Endothelial cell of umbilical vein (primary cell): ENCODE measurements at regions not wholly inside any gene's neighbourhood (a gene's known extent, or its start where the extent isn't known, plus 50 kb on each side); places are given as distances from the start of the nearest gene placed in this dataset.

Experiments used
- BruUV-seq: library from RNA; stranded (reverse); fragments of 400-500 nt; replicated peaks from 2 replicates; lab custom pipeline; 2021; lab: Mats Ljungman, UMichigan
- CTCF ChIA-PET: fragments of 300-600, 350-600 bp; sonication (Branson Sonifier 250); formaldehyde crosslinking; loops from one replicate; lab custom pipeline; 2021; ENCODE audit warnings: antibody characterized with exemption, inconsistent platforms; lab: Charles Lee
- POLR2A ChIA-PET: fragments of 300-600, 350-600 bp; sonication (Branson Sonifier 250); formaldehyde crosslinking; loops from one replicate; lab custom pipeline; 2021; ENCODE audit warnings: antibody characterized with exemption, inconsistent platforms; lab: Charles Lee
- DNase-seq: peaks from one replicate; pipeline ENCODE4 v3.0.0-alpha.2; 2011; ENCODE audit warnings: low read depth, low spot score
- FAIRE-seq: peaks from 2 replicates; lab custom pipeline; 2011; peaks lifted over from hg19 to GRCh38; lab: Jason Lieb, UNC
- H2AFZ ChIP-seq: 2 replicates; pipeline ENCODE4 v1.6.0; 2012; ENCODE audit warnings: low read depth, low read length, control low read depth, inconsistent platforms
- H3K27ac ChIP-seq: 2 replicates; pipeline ENCODE4 v1.5.1; 2011; ENCODE audit warnings: low read depth, mild to moderate bottlenecking, control low read depth, low read length, moderate library complexity; ENCODE audit not compliant: insufficient read depth
- H3K27me3 ChIP-seq, 2 experiments: 2 replicates each; pipeline versions ENCODE4 v1.6.0 to v1.6.1; 2011; ENCODE audit warnings: low read length in 2 of 2, mixed read lengths in 1 of 2; ENCODE audit not compliant: control insufficient read depth in 2 of 2, insufficient read depth in 2 of 2
- H3K36me3 ChIP-seq, 2 experiments: 2 replicates in 1 of 2; 3 replicates in 1 of 2; pipeline ENCODE4 v1.5.1; 2011; ENCODE audit warnings: low read length in 2 of 2, mild to moderate bottlenecking in 1 of 2, moderate library complexity in 1 of 2; ENCODE audit not compliant: control insufficient read depth in 2 of 2, insufficient read depth in 2 of 2; ENCODE audit errors: extremely low read depth in 1 of 2
- H3K4me1 ChIP-seq: 3 replicates; pipeline ENCODE4 v1.5.1; 2011; ENCODE audit warnings: mild to moderate bottlenecking, low read length; ENCODE audit not compliant: control insufficient read depth, insufficient read depth; ENCODE audit errors: extremely low read depth
- H3K4me2 ChIP-seq: 2 replicates; pipeline ENCODE4 v1.6.1; 2011; ENCODE audit warnings: low read length, control low read depth, mixed read lengths; ENCODE audit not compliant: insufficient read depth
- H3K4me3 ChIP-seq, 3 experiments: fragments of 200-600 bp in 1 of 3; sonication (generic), shearing (Covaris generic) in 1 of 3; replicated peaks in 1 of 3; 2 replicates each; pipeline ENCODE4 v1.5.1; 2011 to 2016; ENCODE audit warnings: control low read depth in 3 of 3, low read length in 3 of 3, mild to moderate bottlenecking in 2 of 3, inconsistent platforms in 1 of 3, low read depth in 1 of 3, moderate library complexity in 1 of 3; ENCODE audit not compliant: insufficient read depth in 1 of 3
- H3K79me2 ChIP-seq: 2 replicates; pipeline ENCODE4 v1.6.0; 2012; ENCODE audit warnings: low read length, inconsistent platforms; ENCODE audit not compliant: control insufficient read depth, insufficient read depth
- H3K9ac ChIP-seq: replicated peaks from 2 replicates; pipeline ENCODE3; 2011; ENCODE audit warnings: low read length, control low read depth; ENCODE audit not compliant: insufficient read depth; ENCODE audit errors: extremely low read depth
- H3K9me1 ChIP-seq: replicated peaks from 3 replicates; pipeline ENCODE4 v1.6.0; 2011; ENCODE audit warnings: mild to moderate bottlenecking, low read length; ENCODE audit not compliant: control insufficient read depth, insufficient read depth; ENCODE audit errors: extremely low read depth
- H3K9me3 ChIP-seq: replicated peaks from 2 replicates; pipeline ENCODE4 v1.5.1; 2012; ENCODE audit warnings: low read length, inconsistent platforms; ENCODE audit not compliant: control insufficient read depth, insufficient read depth
- H4K20me1 ChIP-seq: replicated peaks from 2 replicates; pipeline ENCODE3; 2011; ENCODE audit warnings: mild to moderate bottlenecking, low read length; ENCODE audit not compliant: control insufficient read depth, insufficient read depth; ENCODE audit errors: extremely low read depth
- EZH2 ChIP-seq: IDR thresholded peaks from 2 replicates; pipeline ENCODE4 v1.6.1; 2012; ENCODE audit warnings: borderline replicate concordance, low read depth, mild to moderate bottlenecking, moderate library complexity, low read length, inconsistent platforms; ENCODE audit not compliant: severe bottlenecking
- FOS ChIP-seq: IDR thresholded peaks from 2 replicates; pipeline ENCODE4 v1.6.1; 2011; ENCODE audit warnings: mild to moderate bottlenecking, low read length, moderate library complexity, borderline replicate concordance; ENCODE audit not compliant: insufficient read depth
- GATA2 ChIP-seq: IDR thresholded peaks from 2 replicates; pipeline ENCODE4 v1.7.0; 2011; ENCODE audit warnings: low read depth, mild to moderate bottlenecking, moderate library complexity, mixed read lengths, low read length; ENCODE audit not compliant: insufficient read length, insufficient read depth
- JUN ChIP-seq: IDR thresholded peaks from 2 replicates; pipeline ENCODE4 v1.6.1; 2011; ENCODE audit warnings: borderline replicate concordance, low read depth; ENCODE audit not compliant: insufficient read length, insufficient read depth
- MYC ChIP-seq: IDR thresholded peaks from one replicate; pipeline ENCODE4 v1.6.1; 2011; ENCODE audit warnings: mild to moderate bottlenecking, low read depth, low read length
- POLR2A ChIP-seq: IDR thresholded peaks from 2 replicates; pipeline ENCODE4 v1.6.1; 2012; ENCODE audit warnings: low read depth, mild to moderate bottlenecking, control low read depth, low read length
- POLR2AphosphoS5 ChIP-seq: IDR thresholded peaks from 2 replicates; pipeline ENCODE4 v1.6.1; 2012; ENCODE audit warnings: low read depth, mild to moderate bottlenecking, control low read depth, low read length, moderate library complexity; ENCODE audit not compliant: insufficient read depth
- dilution Hi-C: fragments of 300-500 bp; cut with MboI; formaldehyde crosslinking; loops from one replicate; pipeline ENCODE4 v1.15.0; 2019; ENCODE audit warnings: low sequenced_read_pairs; ENCODE audit not compliant: extremely low pct_ligation_motif_present
- intact Hi-C: fragments of 100-400 bp; cut with micrococcal nuclease; formaldehyde crosslinking; loops from one replicate; pipeline ENCODE4 v1.10.0; 2022
- TF ChIP-seq, protein P1 (sequence below): IDR thresholded peaks from 2 replicates; pipeline ENCODE4 v1.6.1; 2011; ENCODE audit not compliant: insufficient read depth, insufficient read length
- TF ChIP-seq, protein P2 (sequence below), 2 donors: IDR thresholded peaks; 1 replicate in 1 of 2; 2 replicates in 1 of 2; pipeline ENCODE4 v1.5.1; 2011; ENCODE audit warnings: low read length in 2 of 2, mild to moderate bottlenecking in 2 of 2, moderate library complexity in 2 of 2, control low read depth in 1 of 2, inconsistent platforms in 1 of 2, low read depth in 1 of 2; ENCODE audit not compliant: insufficient read depth in 1 of 2; ENCODE audit errors: extremely low read depth in 1 of 2

DNA sequence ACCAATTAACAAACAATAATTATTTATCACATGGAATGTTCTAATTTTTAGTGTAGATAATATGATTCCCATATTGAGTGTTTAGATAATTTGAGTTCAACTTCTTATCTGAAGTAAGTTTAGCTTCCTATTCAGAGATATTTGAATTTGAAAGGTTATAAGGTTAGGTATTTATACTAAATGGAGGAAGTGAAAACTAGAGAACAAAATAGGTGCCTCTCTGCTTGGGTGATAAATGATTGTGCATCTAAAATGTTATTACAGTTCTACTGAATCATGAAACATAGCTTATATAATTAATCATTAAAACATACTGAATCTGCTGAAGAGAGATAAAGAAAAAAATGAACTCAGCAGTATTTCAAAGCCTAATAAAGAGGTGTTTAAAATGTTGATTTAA lies 1174.3 kb downstream of the XPNPEP1 start:
- dilution Hi-C loops: no loop called here

More for the DNA sequence above, 1174.3 kb downstream of the XPNPEP1 start:
- FAIRE-seq (no peak), DNase-seq (no peak)
- Histone ChIP-seq H3K4me1 (no peaks in the 10 kb centered on the region), H3K36me3 (no peaks in the 10 kb centered on the region), H4K20me1 (no peaks in the 10 kb centered on the region), H3K4me2 (no peak overlapping the region), H3K27ac (no peak overlapping the region), H3K4me3 (no peak overlapping the region), H3K9me3 (peaks cover 3% of the 10 kb centered on the region), H3K9ac (no peak overlapping the region), H2AFZ (no peak overlapping the region), H3K27me3 (no peaks in the 10 kb centered on the region), H3K9me1 (no peaks in the 10 kb centered on the region), H3K79me2 (no peaks in the 10 kb centered on the region)
- no TSS peak for BruUV-seq
- CTCF ChIA-PET: no interaction called here
- no peak for TF ChIP-seq MYC
- TF ChIP-seq POLR2A: no peak
- no peak for TF ChIP-seq POLR2AphosphoS5
- TF ChIP-seq EZH2: no peak
- no peak for TF ChIP-seq JUN
- TF ChIP-seq, protein P1, sequence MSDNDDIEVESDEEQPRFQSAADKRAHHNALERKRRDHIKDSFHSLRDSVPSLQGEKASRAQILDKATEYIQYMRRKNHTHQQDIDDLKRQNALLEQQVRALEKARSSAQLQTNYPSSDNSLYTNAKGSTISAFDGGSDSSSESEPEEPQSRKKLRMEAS: no peak
- no peak for TF ChIP-seq GATA2
- TF ChIP-seq, protein P2, sequence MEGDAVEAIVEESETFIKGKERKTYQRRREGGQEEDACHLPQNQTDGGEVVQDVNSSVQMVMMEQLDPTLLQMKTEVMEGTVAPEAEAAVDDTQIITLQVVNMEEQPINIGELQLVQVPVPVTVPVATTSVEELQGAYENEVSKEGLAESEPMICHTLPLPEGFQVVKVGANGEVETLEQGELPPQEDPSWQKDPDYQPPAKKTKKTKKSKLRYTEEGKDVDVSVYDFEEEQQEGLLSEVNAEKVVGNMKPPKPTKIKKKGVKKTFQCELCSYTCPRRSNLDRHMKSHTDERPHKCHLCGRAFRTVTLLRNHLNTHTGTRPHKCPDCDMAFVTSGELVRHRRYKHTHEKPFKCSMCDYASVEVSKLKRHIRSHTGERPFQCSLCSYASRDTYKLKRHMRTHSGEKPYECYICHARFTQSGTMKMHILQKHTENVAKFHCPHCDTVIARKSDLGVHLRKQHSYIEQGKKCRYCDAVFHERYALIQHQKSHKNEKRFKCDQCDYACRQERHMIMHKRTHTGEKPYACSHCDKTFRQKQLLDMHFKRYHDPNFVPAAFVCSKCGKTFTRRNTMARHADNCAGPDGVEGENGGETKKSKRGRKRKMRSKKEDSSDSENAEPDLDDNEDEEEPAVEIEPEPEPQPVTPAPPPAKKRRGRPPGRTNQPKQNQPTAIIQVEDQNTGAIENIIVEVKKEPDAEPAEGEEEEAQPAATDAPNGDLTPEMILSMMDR (IDR thresholded peaks at IDR 0.05; ENCODE audit: extremely low read depth in 1 of 2, insufficient read depth in 1 of 2, low read depth in 1 of 2, low read length in 2 of 2): no peak
- TF ChIP-seq FOS: no peak
- POLR2A ChIA-PET: no interaction called here
- intact Hi-C loops: no loop called here
